22Rv1 (cell line): ENCODE measurements at regions not wholly inside any gene's neighbourhood (a gene's known extent, or its start where the extent isn't known, plus 50 kb on each side); places are given as distances from the start of the nearest gene placed in this dataset.

Experiments used
- H3K27ac ChIP-seq: fragments of 450-650 bp; 2 replicates; pipeline ENCODE4 v1.5.1; 2017
- CTCF ChIP-seq: fragments of 450-650 bp; IDR thresholded peaks from 2 replicates; pipeline ENCODE4 v1.5.1; 2017; ENCODE audit warnings: mild to moderate bottlenecking
- ZFX ChIP-seq: fragments of 450-650 bp; IDR thresholded peaks from 2 replicates; pipeline ENCODE4 v1.6.1; 2017; ENCODE audit warnings: antibody characterized with exemption, borderline replicate concordance

GRCh38 chr2:137846993-137847392 is 117.3 kb upstream of the HNMT start:
- no peak for TF ChIP-seq ZFX
- no peak for TF ChIP-seq CTCF
- H3K27ac ChIP-seq, result no peak overlapping the region

- no peak for TF ChIP-seq ZFX
- no peak for TF ChIP-seq CTCF
- H3K27ac ChIP-seq, result no peak overlapping the region
These were observed 116.8 kb upstream of the HNMT start for GRCh38 chr2:137847443-137847842.

GRCh38 chr2:137857881-137858280 is 106.4 kb upstream of the HNMT start:
- TF ChIP-seq ZFX (no peak), CTCF (no peak)
- H3K27ac ChIP-seq, result no peak overlapping the region

GRCh38 chr2:137862651-137863050 is 101.6 kb upstream of the HNMT start:
- no peak for TF ChIP-seq ZFX
- no peak overlapping the region for H3K27ac ChIP-seq

GRCh38 chr2:137865954-137866540 is 98.2 kb upstream of the HNMT start:
- no peak overlapping the region for H3K27ac ChIP-seq
- TF ChIP-seq ZFX, result no peak
- peak; percentile 74 for TF ChIP-seq CTCF

GRCh38 chr2:137870682-137871081 is 93.6 kb upstream of the HNMT start:
- H3K27ac ChIP-seq, result no peak overlapping the region
- TF ChIP-seq CTCF, result no peak
- TF ChIP-seq ZFX, result no peak

- H3K27ac ChIP-seq, result no peak overlapping the region
- no peak for TF ChIP-seq CTCF
- TF ChIP-seq ZFX, result no peak
These were observed 91.7 kb upstream of the HNMT start for GRCh38 chr2:137872577-137872976.
